Omental fat pad (tissue), 3 donors: ENCODE measurements at regions not wholly inside any gene's neighbourhood (a gene's known extent, or its start where the extent isn't known, plus 50 kb on each side); places are given as distances from the start of the nearest gene placed in this dataset.

Source experiments
- ATAC-seq: fragments of 150-250 bp; one replicate; pipeline ENCODE4 v1.9.1; 2016; ENCODE audit warnings: mild to moderate bottlenecking, moderate library complexity; ENCODE audit not compliant: low FRiP score
- DNase-seq: peaks from one replicate; pipeline ENCODE4 v3.0.0-alpha.2; 2019; ENCODE audit warnings: low spot score
- TF ChIP-seq, protein P1 (sequence below), 3 donors: fragments of 450-650 bp; IDR thresholded peaks; one replicate each; pipeline ENCODE4 v1.5.1; 2016 to 2017; ENCODE audit warnings: antibody characterized with exemption in 3 of 3, mild to moderate bottlenecking in 3 of 3, moderate library complexity in 2 of 3

DNA sequence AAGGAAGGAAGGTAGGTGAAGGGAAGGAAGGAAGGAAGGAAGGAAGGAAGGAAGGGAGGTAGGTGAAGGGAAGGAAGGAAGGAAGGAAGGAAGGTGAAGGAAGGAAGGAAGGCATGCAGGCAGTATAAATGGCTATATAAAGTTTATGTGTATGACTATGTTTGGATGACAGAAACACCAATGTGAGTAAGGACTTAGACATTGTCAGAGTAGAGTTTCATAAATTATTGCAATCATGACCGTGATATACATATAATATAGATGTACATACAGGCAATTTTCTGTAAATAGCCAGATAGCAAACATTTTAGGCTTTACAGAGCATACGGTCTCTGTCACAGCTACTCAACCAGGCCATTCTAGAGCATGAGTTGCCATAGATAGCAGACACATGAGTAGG lies 133.8 kb upstream of the AKR1E2 start:
- TF ChIP-seq, protein P1, sequence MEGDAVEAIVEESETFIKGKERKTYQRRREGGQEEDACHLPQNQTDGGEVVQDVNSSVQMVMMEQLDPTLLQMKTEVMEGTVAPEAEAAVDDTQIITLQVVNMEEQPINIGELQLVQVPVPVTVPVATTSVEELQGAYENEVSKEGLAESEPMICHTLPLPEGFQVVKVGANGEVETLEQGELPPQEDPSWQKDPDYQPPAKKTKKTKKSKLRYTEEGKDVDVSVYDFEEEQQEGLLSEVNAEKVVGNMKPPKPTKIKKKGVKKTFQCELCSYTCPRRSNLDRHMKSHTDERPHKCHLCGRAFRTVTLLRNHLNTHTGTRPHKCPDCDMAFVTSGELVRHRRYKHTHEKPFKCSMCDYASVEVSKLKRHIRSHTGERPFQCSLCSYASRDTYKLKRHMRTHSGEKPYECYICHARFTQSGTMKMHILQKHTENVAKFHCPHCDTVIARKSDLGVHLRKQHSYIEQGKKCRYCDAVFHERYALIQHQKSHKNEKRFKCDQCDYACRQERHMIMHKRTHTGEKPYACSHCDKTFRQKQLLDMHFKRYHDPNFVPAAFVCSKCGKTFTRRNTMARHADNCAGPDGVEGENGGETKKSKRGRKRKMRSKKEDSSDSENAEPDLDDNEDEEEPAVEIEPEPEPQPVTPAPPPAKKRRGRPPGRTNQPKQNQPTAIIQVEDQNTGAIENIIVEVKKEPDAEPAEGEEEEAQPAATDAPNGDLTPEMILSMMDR (IDR thresholded peaks at IDR 0.05): no peak
- ATAC-seq (no peak), DNase-seq (no peak)

DNA sequence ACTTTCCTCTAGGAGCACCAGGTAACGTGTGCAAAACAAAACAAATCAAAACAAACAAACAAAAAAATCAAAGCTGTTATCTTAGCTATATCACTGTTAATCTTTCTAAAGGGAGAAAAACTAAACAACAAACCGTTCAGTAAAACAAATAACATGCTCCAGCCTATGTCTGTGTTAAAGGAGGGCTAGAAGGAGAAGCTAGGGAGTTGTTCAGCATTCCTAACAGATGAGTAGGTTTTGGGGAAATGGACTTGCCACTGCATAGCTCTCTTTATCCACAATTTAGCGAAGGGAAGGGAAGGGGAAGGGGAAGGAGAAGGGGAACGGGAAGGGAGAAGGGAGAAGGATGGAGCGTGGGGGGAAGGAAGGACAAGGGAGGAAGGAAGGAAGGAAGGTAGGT lies 134.2 kb upstream of the AKR1E2 start:
- TF ChIP-seq, protein P1 (IDR thresholded peaks at IDR 0.05): no peak
- DNase-seq (no peak), ATAC-seq (peak; percentile 58)

DNA sequence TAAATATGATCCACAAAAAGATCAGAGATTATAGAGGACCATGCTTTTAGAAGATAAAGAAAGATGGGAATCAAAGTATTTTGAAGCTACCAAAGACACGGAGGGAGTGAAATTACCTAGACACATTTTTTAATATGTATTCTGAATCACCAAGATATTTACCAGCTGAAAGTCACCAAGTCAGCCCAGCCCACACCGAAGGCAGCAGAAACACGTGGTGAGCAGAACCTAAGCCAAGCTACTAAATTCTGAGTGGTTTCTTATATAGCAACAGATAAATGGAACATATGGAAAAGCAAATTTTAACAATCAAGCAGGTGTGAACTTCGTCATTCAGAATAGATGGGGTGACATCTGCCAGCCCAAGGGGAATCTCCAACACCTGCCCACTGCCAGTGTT lies 134.7 kb upstream of the AKR1E2 start:
- ATAC-seq (no peak), DNase-seq (no peak)
- TF ChIP-seq, protein P1 (IDR thresholded peaks at IDR 0.05): no peak

DNA sequence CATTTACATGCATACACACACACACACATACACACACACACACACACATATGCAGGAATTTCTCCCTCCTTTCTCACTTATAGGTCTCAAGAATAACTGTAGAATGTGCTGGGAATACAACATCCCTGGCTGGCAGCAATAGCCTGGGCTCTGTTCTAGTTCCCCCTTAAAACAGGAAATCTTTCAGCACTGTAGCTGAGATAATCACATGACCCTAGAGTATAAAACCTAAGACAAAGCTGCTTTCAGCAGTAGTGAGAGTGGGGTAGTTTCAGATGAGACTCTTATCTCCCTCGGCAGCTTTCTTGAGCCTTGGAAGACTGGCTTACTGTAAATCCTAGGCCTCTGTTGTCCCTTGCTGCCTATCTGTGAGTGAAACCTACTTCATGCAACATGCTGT lies 137.4 kb upstream of the AKR1E2 start:
- DNase-seq: no peak
- TF ChIP-seq, protein P1 (IDR thresholded peaks at IDR 0.05): no peak
- no peak for ATAC-seq

DNA sequence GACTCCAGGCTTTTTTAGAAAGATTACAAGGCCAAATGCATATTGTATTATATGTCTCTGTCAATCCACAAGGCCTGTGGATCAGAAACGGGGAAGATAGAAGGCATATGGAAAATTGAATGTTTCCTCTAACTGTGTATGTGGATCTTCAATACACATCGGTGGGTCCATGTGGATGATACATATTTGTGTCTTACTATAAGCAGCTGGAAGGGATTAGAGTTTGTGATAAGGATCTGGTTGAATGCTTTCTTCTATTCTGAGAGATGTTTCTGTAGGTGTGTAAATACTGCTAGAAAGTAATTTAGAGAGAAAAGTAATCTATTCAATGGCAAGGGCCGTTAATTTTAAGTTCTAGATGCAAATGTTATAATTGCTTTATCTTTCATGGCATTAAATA lies 137.8 kb upstream of the AKR1E2 start:
- TF ChIP-seq, protein P1 (IDR thresholded peaks at IDR 0.05): no peak
- ATAC-seq: no peak
- no peak for DNase-seq

DNA sequence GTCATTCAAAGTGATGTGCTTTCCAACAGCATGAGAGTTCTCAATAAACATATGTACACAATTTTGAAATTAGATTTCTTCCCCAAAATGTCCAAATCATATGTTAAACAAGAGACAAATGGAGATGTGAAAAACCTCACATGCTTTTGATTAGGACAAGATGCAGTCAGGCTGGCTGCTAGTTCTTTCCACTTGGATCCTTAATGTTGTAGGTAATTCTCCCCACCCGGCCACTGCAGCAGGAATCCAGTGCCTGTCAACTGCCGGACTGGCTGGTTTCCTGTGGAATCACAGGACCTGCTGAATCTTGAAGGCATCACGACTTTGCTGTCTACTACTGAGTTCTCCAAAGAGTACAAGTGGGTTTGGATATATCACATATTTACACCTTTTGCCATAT lies 138.6 kb upstream of the AKR1E2 start:
- TF ChIP-seq, protein P1 (IDR thresholded peaks at IDR 0.05): no peak
- ATAC-seq: no peak
- DNase-seq: no peak

DNA sequence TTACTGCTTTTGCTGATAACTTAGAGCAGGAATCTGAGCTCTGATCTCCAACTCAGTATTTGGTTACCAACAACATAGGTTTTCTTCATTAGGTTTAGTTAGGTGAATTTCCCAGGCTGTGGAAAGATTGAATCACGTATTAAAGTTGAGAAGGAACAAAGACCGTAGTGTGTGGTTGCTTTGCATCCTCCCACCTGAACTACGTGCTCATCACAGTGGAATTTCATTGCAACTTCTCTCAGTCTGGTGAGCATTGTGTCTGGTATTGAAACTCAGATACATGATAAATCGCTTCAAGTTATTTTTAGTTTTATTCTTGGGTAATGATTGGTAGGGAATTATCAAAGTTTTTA lies 139.4 kb upstream of the AKR1E2 start:
- TF ChIP-seq, protein P1 (IDR thresholded peaks at IDR 0.05): no peak
- DNase-seq (no peak), ATAC-seq (peak; percentile 89)
